Mesendoderm (in vitro differentiated cells): ENCODE measurements at regions not wholly inside any gene's neighbourhood (a gene's known extent, or its start where the extent isn't known, plus 50 kb on each side); places are given as distances from the start of the nearest gene placed in this dataset.

ENCODE experiments used
- DNase-seq: peaks from one replicate; pipeline ENCODE4 v3.0.0; 2013
- H2AK5ac ChIP-seq: 2 replicates; pipeline ENCODE4 v1.6.1; 2013; ENCODE audit warnings: low read length, inconsistent platforms
- H2BK120ac ChIP-seq: 2 replicates; pipeline ENCODE4 v1.6.1; 2013; ENCODE audit warnings: low read depth, mild to moderate bottlenecking, low read length, moderate library complexity, mixed read lengths
- H2BK15ac ChIP-seq: replicated peaks from 2 replicates; pipeline ENCODE4 v1.6.1; 2013; ENCODE audit warnings: low read depth, mild to moderate bottlenecking, moderate library complexity
- H2BK5ac ChIP-seq: 2 replicates; pipeline ENCODE4 v1.6.1; 2013; ENCODE audit warnings: low read length, inconsistent platforms
- H3K18ac ChIP-seq: 2 replicates; pipeline ENCODE4 v1.6.1; 2013; ENCODE audit warnings: mild to moderate bottlenecking, low read length, mixed read lengths
- H3K23ac ChIP-seq: one replicate; pipeline ENCODE4 v1.6.1; 2013; ENCODE audit warnings: low read length
- H3K27ac ChIP-seq: 2 replicates; pipeline ENCODE4 v1.5.1; 2013; ENCODE audit warnings: low read depth, mild to moderate bottlenecking, inconsistent platforms, low read length, moderate library complexity
- H3K27me3 ChIP-seq: 2 replicates; pipeline ENCODE4 v1.6.1; 2013; ENCODE audit warnings: low read length, control low read depth, mild to moderate bottlenecking, inconsistent platforms; ENCODE audit not compliant: insufficient read depth, poor library complexity
- H3K36me3 ChIP-seq: 2 replicates; pipeline ENCODE4 v1.6.1; 2013; ENCODE audit warnings: low read length, inconsistent platforms; ENCODE audit not compliant: control insufficient read depth, insufficient read depth
- H3K4ac ChIP-seq: one replicate; pipeline ENCODE4 v1.6.1; 2013; ENCODE audit warnings: low read depth, mild to moderate bottlenecking, low read length, moderate library complexity
- H3K4me1 ChIP-seq: 2 replicates; pipeline ENCODE4 v1.6.1; 2013; ENCODE audit warnings: low read depth, low read length, inconsistent platforms; ENCODE audit not compliant: control insufficient read depth
- H3K4me2 ChIP-seq: 2 replicates; pipeline ENCODE4 v1.6.1; 2013; ENCODE audit warnings: low read length
- H3K4me3 ChIP-seq: 2 replicates; pipeline ENCODE4 v1.5.1; 2013; ENCODE audit warnings: mild to moderate bottlenecking, low read length
- H3K56ac ChIP-seq: one replicate; pipeline ENCODE4 v1.6.1; 2013; ENCODE audit warnings: low read length
- H3K79me1 ChIP-seq: 2 replicates; pipeline ENCODE4 v1.6.1; 2013; ENCODE audit warnings: low read length, inconsistent platforms
- H3K79me2 ChIP-seq: 2 replicates; pipeline ENCODE4 v1.6.1; 2013; ENCODE audit warnings: mild to moderate bottlenecking, low read length; ENCODE audit not compliant: control insufficient read depth, insufficient read depth
- H3K9ac ChIP-seq: 2 replicates; pipeline ENCODE4 v1.6.1; 2013; ENCODE audit warnings: low read length, inconsistent platforms
- H4K5ac ChIP-seq: one replicate; pipeline ENCODE4 v1.6.1; 2013; ENCODE audit warnings: low read length
- H4K8ac ChIP-seq: one replicate; pipeline ENCODE4 v1.6.1; 2013; ENCODE audit warnings: low read depth, mild to moderate bottlenecking, control low read depth, low read length, moderate library complexity
- WGBS: extraction: QIAGEN DNeasy Blood & Tissue Kit; methylation state at CpG from one replicate; pipeline ENCODE4 v1.1.7; 2013; ENCODE audit warnings: low lambda C conversion rate, missing lambda C conversion rate; ENCODE audit not compliant: insufficient coverage; ENCODE audit errors: extremely low coverage; 5-methylcytosine and 5-hydroxymethylcytosine counted together

DNA sequence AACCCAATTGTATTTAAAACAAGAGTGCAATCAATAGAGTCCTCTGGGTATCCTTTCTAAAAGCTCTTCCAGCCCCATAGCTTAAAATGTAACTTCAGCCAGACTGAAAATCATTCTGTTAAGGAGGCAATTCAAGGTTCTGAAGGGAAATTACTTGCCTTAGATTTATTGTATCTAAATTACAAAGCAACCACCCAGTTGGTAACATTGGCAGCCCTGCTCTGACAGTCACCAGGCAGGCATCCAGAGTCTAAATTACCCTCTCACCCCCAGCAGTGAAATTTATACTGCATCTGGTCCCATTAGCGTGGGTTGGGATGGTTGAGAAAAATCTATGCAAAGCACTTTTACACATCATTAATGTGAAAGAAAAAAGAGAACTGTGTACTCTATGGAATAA lies 514.7 kb downstream of the MTRR start:
- Histone ChIP-seq H3K9ac (no peak overlapping the region), H3K27me3 (no peaks in the 10 kb centered on the region), H3K4me3 (no peak overlapping the region), H2BK15ac (no peak overlapping the region), H3K23ac (no peak overlapping the region), H3K36me3 (no peaks in the 10 kb centered on the region), H3K79me1 (no peaks in the 10 kb centered on the region), H2AK5ac (no peak overlapping the region), H4K8ac (no peak overlapping the region), H3K18ac (no peak overlapping the region), H3K4me2 (no peak overlapping the region), H3K4ac (no peak overlapping the region), H3K4me1 (no peaks in the 10 kb centered on the region), H3K27ac (no peak overlapping the region), H2BK120ac (no peak overlapping the region), H3K79me2 (no peaks in the 10 kb centered on the region), H4K5ac (no peak overlapping the region), H3K56ac (no peak overlapping the region), H2BK5ac (no peak overlapping the region)
- no CpG with 5 or more reads among the region's 1 CpG for WGBS
- DNase-seq: no peak

GRCh38 chr5:8386719-8387288 lies 517.9 kb downstream of the MTRR start:
- no peak overlapping the region for H2BK15ac ChIP-seq
- H3K56ac ChIP-seq: no peak overlapping the region
- H3K4me3 ChIP-seq: no peak overlapping the region
- no peaks in the 10 kb centered on the region for H3K79me1 ChIP-seq
- no CpG with 5 or more reads among the region's 2 CpGs for WGBS
- no peaks in the 10 kb centered on the region for H3K36me3 ChIP-seq
- H2BK120ac ChIP-seq: no peak overlapping the region
- no peak overlapping the region for H3K4ac ChIP-seq
- no peak for DNase-seq
- H3K79me2 ChIP-seq: no peaks in the 10 kb centered on the region
- no peak overlapping the region for H3K27ac ChIP-seq
- no peaks in the 10 kb centered on the region for H3K27me3 ChIP-seq
- no peak overlapping the region for H3K23ac ChIP-seq
- H3K4me2 ChIP-seq: no peak overlapping the region
- no peak overlapping the region for H4K5ac ChIP-seq
- H3K9ac ChIP-seq: no peak overlapping the region
- H3K18ac ChIP-seq: no peak overlapping the region
- H2AK5ac ChIP-seq: no peak overlapping the region
- no peaks in the 10 kb centered on the region for H3K4me1 ChIP-seq
- no peak overlapping the region for H2BK5ac ChIP-seq
- H4K8ac ChIP-seq: no peak overlapping the region

DNA sequence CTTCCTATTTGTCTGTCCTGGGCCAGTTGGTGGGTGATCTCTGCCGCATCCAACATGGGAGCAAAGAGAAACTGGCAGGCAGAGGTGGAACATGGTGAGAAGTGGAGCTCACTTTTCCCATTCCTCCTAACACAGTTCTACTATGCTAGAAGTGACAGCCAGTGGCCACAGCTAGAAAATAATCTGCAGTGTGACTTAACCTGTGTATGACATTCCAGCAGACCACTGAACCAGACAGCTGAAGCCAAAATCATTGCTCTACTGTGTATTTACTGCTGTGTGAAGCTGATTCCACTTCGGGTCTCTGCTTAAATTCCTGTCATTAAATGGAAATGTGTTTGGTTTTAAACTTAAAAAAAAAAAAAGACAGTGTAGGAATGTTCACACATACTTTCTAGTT lies 523.0 kb downstream of the MTRR start:
- Histone ChIP-seq H2AK5ac (no peak overlapping the region), H3K36me3 (no peaks in the 10 kb centered on the region), H2BK120ac (no peak overlapping the region), H3K79me1 (no peaks in the 10 kb centered on the region), H4K8ac (no peak overlapping the region), H3K18ac (no peak overlapping the region), H3K4me2 (no peak overlapping the region), H4K5ac (no peak overlapping the region), H2BK5ac (no peak overlapping the region), H3K27ac (no peak overlapping the region), H3K9ac (no peak overlapping the region), H3K23ac (no peak overlapping the region), H3K4me1 (no peaks in the 10 kb centered on the region), H3K56ac (no peak overlapping the region), H2BK15ac (no peak overlapping the region), H3K27me3 (no peaks in the 10 kb centered on the region), H3K4me3 (no peak overlapping the region), H3K4ac (no peak overlapping the region), H3K79me2 (no peaks in the 10 kb centered on the region)
- no peak for DNase-seq
- WGBS: no CpG with 5 or more reads among the region's 2 CpGs

DNA sequence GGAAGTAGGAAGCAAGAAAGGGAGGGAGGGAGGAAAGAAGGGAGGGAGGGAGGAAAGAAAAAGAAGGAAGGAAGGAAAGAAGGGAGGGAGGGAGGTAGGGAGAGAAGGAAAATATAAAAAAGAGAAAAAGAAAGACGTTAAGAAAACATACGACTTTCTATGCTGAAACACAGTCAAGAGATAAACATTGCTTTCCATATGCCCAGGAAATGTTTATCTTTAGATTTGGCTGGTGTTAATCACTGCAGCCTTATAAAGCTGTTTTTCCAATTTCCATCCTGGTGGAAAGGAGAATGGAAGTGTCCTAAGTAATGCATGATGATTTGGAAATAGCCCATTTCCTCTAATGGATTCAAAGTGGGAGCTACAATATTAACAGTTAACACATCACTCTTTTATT lies 524.3 kb downstream of the MTRR start:
- H3K18ac ChIP-seq: no peak overlapping the region
- no peak overlapping the region for H3K9ac ChIP-seq
- no peaks in the 10 kb centered on the region for H3K79me1 ChIP-seq
- no peak overlapping the region for H3K4ac ChIP-seq
- no peak overlapping the region for H2BK5ac ChIP-seq
- H3K79me2 ChIP-seq: no peaks in the 10 kb centered on the region
- H2BK15ac ChIP-seq: no peak overlapping the region
- no peak overlapping the region for H2AK5ac ChIP-seq
- no peak overlapping the region for H3K27ac ChIP-seq
- no peak overlapping the region for H4K8ac ChIP-seq
- no peak overlapping the region for H2BK120ac ChIP-seq
- H3K36me3 ChIP-seq: no peaks in the 10 kb centered on the region
- WGBS: 100% methylated on average over 1 of the region's 2 CpGs
- no peak overlapping the region for H4K5ac ChIP-seq
- no peak overlapping the region for H3K56ac ChIP-seq
- H3K4me3 ChIP-seq: no peak overlapping the region
- no peak overlapping the region for H3K23ac ChIP-seq
- H3K27me3 ChIP-seq: no peaks in the 10 kb centered on the region
- no peak overlapping the region for H3K4me2 ChIP-seq
- no peak for DNase-seq
- H3K4me1 ChIP-seq: no peaks in the 10 kb centered on the region

GRCh38 chr5:8394965-8395364 lies 526.0 kb downstream of the MTRR start:
- Histone ChIP-seq H2BK5ac (no peak overlapping the region), H3K4me2 (no peak overlapping the region), H3K79me2 (no peaks in the 10 kb centered on the region), H2BK15ac (no peak overlapping the region), H3K4me3 (no peak overlapping the region), H4K5ac (no peak overlapping the region), H3K4me1 (no peaks in the 10 kb centered on the region), H3K27ac (no peak overlapping the region), H2AK5ac (no peak overlapping the region), H4K8ac (no peak overlapping the region), H3K18ac (no peak overlapping the region), H3K9ac (no peak overlapping the region), H3K23ac (no peak overlapping the region), H3K56ac (no peak overlapping the region), H2BK120ac (no peak overlapping the region), H3K27me3 (no peaks in the 10 kb centered on the region), H3K79me1 (no peaks in the 10 kb centered on the region), H3K36me3 (no peaks in the 10 kb centered on the region), H3K4ac (no peak overlapping the region)
- no CpG with 5 or more reads among the region's 5 CpGs for WGBS
- peak; percentile 45 for DNase-seq

- H2BK120ac ChIP-seq: no peak overlapping the region
- no peak overlapping the region for H2BK5ac ChIP-seq
- WGBS: no CpG with 5 or more reads among the region's 1 CpG
- H3K36me3 ChIP-seq: no peaks in the 10 kb centered on the region
- DNase-seq: no peak
- no peak overlapping the region for H3K9ac ChIP-seq
- H3K27me3 ChIP-seq: no peaks in the 10 kb centered on the region
- no peak overlapping the region for H3K4ac ChIP-seq
- H2BK15ac ChIP-seq: no peak overlapping the region
- H3K4me3 ChIP-seq: no peak overlapping the region
- H4K8ac ChIP-seq: no peak overlapping the region
- no peak overlapping the region for H3K18ac ChIP-seq
- H3K56ac ChIP-seq: no peak overlapping the region
- H3K4me2 ChIP-seq: no peak overlapping the region
- H3K79me1 ChIP-seq: no peaks in the 10 kb centered on the region
- H3K27ac ChIP-seq: no peak overlapping the region
- H3K23ac ChIP-seq: no peak overlapping the region
- H2AK5ac ChIP-seq: no peak overlapping the region
- no peak overlapping the region for H4K5ac ChIP-seq
- H3K79me2 ChIP-seq: no peaks in the 10 kb centered on the region
- no peaks in the 10 kb centered on the region for H3K4me1 ChIP-seq
Observed at GRCh38 chr5:8396246-8396645, 527.3 kb downstream of the MTRR start.
